Astrocyte of the spinal cord (primary cell): ENCODE measurements at regions not wholly inside any gene's neighbourhood (a gene's known extent, or its start where the extent isn't known, plus 50 kb on each side); places are given as distances from the start of the nearest gene placed in this dataset.

ENCODE experiments used
- DNase-seq: peaks from one replicate; pipeline ENCODE4 v3.0.0; 2011; ENCODE audit warnings: low read depth, low spot score
- H3K4me3 ChIP-seq: 2 replicates; pipeline ENCODE4 v1.5.1; 2011; ENCODE audit warnings: low read depth, mild to moderate bottlenecking, low read length, moderate library complexity
- CTCF ChIP-seq: IDR thresholded peaks from 2 replicates; pipeline ENCODE4 v1.5.1; 2012; ENCODE audit warnings: low read depth, mild to moderate bottlenecking, low read length, inconsistent platforms
- in situ Hi-C: cut with HindIII; loops from 2 replicates; pipeline ENCODE4 v1.10.0; 2017; ENCODE audit warnings: low sequenced_read_pairs

DNA sequence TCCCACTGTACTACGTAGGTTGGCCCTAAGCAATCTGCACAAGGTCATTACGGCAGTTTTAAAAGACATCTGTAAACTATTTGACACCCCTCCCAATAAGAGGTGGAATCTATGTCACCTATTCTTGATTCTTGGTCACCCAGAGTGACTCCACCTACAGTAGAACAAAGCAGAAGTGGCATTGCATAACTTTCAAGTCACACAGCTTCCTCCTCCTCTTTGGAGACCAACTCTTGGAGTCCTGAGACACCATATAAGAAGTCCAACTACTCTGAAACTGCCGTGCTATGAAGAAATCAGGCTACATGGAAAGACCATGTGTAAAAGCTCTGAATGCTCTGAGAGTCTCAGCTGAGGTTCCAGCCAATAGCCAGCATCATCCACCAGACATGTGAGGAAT is 253.5 kb upstream of the CDH20 start:
- TF ChIP-seq CTCF: no peak
- DNase-seq: no peak
- in situ Hi-C loops: no loop called here
- no peak overlapping the region for H3K4me3 ChIP-seq

DNA sequence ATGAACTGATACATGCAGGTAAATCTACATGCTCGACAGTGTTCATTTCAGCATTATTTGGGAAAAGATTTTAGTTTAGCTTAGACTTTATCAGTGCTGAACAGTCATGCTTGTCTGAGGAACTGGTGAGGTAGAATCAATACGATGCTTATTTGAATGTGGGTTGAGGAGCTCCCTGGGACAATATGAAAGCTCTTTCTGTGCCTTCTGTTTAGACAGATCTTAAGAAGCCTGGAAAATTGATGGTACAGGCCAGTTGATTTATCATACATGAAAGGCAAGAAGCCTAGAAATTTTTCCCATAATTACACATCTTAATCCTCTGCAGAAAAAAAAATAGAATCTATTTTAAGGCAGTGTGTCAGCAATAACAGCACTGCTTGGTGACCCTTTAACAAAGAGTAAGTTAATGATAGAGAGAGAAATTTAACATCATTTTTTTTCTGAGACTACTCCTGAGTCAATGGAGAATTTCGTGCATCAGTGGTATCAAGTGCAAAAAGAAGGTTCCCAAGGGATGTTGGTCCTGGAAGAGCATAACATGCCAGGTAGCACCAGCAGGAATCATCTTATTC is 252.2 kb upstream of the CDH20 start:
- H3K4me3 ChIP-seq: no peak overlapping the region
- no peak for DNase-seq
- TF ChIP-seq CTCF: no peak
- in situ Hi-C loops: no loop called here

- in situ Hi-C loops: no loop called here
- no peak for DNase-seq
- no peak for TF ChIP-seq CTCF
Measured at GRCh38 chr18:61082976-61083630, 250.1 kb upstream of the CDH20 start.

GRCh38 chr18:61085036-61085435 is 248.2 kb upstream of the CDH20 start:
- no peak overlapping the region for H3K4me3 ChIP-seq
- DNase-seq: no peak
- no peak for TF ChIP-seq CTCF
- in situ Hi-C loops: no loop called here

More at GRCh38 chr18:61082976-61083630, 250.1 kb upstream of the CDH20 start:
- no peak overlapping the region for H3K4me3 ChIP-seq

DNA sequence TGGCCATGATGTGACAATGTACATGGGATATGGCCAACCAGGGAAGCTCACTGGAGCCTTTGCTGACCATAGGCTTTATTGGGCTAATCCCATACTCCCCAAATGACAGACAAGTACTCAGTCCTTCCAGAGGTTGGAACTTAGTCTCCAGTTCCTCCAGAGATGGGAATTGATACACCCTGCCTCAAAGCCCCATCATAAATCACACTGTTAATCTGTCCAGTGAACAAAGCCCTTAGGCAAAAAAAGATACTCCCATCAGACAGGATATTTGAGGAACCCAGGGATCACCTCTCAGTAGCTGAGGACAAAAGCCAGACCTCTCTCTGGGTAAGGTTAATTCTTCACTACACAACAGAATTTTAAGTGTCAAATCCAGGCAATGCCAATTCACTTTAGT is 247.5 kb upstream of the CDH20 start:
- H3K4me3 ChIP-seq: no peak overlapping the region
- no peak for DNase-seq
- in situ Hi-C loops: no loop called here
- TF ChIP-seq CTCF: no peak

DNA sequence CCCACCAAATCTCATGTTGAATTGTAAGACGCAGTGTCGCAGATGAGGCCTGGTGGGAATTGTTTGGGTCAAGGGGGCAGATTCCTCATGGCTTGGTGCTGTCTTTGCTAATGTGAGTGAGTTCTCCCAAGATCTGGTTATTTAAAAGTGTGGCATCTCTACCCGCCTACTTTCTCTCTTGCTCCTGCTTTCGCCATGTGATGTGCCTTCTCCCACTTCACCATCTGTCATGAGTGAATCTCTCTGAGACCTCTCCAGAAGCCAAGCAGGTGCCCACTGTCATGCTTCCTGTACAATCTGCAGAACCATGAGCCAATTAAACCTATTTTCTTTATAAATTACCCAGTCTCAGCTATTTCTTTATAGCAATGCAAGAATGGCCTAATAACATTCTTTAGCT is 246.6 kb upstream of the CDH20 start:
- TF ChIP-seq CTCF: no peak
- in situ Hi-C loops: no loop called here
- no peak overlapping the region for H3K4me3 ChIP-seq
- no peak for DNase-seq

DNA sequence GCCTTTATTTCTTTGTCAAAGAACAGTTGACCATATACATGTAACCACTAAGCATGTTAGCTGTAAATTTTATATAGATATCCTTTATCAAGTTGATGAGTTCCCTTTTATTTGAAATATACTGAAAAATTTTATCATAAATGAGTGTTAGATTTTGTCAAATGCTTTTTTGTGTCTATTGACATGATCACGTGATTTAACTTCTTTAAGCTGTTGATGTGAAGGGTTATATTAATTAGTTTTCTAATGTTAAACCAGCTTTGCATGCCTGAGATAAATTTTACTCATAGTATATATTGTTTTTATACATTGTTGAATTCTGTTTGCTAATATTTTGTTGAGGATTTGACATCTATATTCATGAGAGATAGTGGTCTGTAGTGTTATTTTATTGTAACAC is 241.9 kb upstream of the CDH20 start:
- no peak for TF ChIP-seq CTCF
- no peak for DNase-seq
- no peak overlapping the region for H3K4me3 ChIP-seq
- in situ Hi-C loops: no loop called here
